GM19328 (cell line): ENCODE measurements at regions not wholly inside any gene's neighbourhood (a gene's known extent, or its start where the extent isn't known, plus 50 kb on each side); places are given as distances from the start of the nearest gene placed in this dataset.
"Not testable (repeated sequence)": the region's sequence is repeated elsewhere in the genome, so short reads cannot be mapped to it uniquely, and the experiment has no call there.

Source experiments
- ATAC-seq: cut with Tn5 transposase; IDR thresholded peaks from one replicate; pipeline ENCODE4 v1.9.1; 2021; ENCODE audit warnings: mild to moderate bottlenecking, moderate library complexity; ENCODE audit not compliant: unreplicated experiment

- no peak for ATAC-seq
Measured at GRCh38 chr3:11739706-11740105, 96.0 kb upstream of the VGLL4 start.

- ATAC-seq, result no peak
Measured at GRCh38 chr3:11739123-11739522, 95.4 kb upstream of the VGLL4 start.

GRCh38 chr3:11737742-11738141 lies 94.0 kb upstream of the VGLL4 start:
- no peak for ATAC-seq

GRCh38 chr3:11736136-11736833 lies 92.6 kb upstream of the VGLL4 start:
- ATAC-seq, result no peak

- no peak for ATAC-seq
Measured at GRCh38 chr3:11735638-11736037, 91.9 kb upstream of the VGLL4 start.

- ATAC-seq, result not testable (repeated sequence)
Measured at GRCh38 chr3:11735111-11735510, 91.4 kb upstream of the VGLL4 start.

- ATAC-seq, result no peak
Measured at GRCh38 chr3:11733914-11734313, 90.2 kb upstream of the VGLL4 start.

- ATAC-seq, result no peak
Measured at GRCh38 chr3:11727207-11727606, 83.5 kb upstream of the VGLL4 start.

- no peak for ATAC-seq
Measured at GRCh38 chr3:11726146-11726545, 82.4 kb upstream of the VGLL4 start.

GRCh38 chr3:11725340-11725641 lies 81.6 kb upstream of the VGLL4 start:
- not testable (repeated sequence) for ATAC-seq

- ATAC-seq, result peak; percentile 52
Measured at GRCh38 chr3:11724615-11725339, 81.1 kb upstream of the VGLL4 start.

GRCh38 chr3:11721479-11721878 lies 77.8 kb upstream of the VGLL4 start:
- ATAC-seq, result no peak

- ATAC-seq, result no peak
Measured at GRCh38 chr3:11720917-11721411, 77.2 kb upstream of the VGLL4 start.

- ATAC-seq, result no peak
Measured at GRCh38 chr3:11720304-11720898, 76.7 kb upstream of the VGLL4 start.

GRCh38 chr3:11719406-11720303 lies 75.9 kb upstream of the VGLL4 start:
- ATAC-seq, result peak; percentile 58

GRCh38 chr3:11718637-11719405 lies 75.1 kb upstream of the VGLL4 start:
- peak; percentile 15 for ATAC-seq

GRCh38 chr3:11717768-11718636 lies 74.3 kb upstream of the VGLL4 start:
- peak; percentile 16 for ATAC-seq

GRCh38 chr3:11717301-11717700 lies 73.6 kb upstream of the VGLL4 start:
- ATAC-seq, result no peak

GRCh38 chr3:11716573-11717290 lies 73.0 kb upstream of the VGLL4 start:
- no peak for ATAC-seq
